GM21825 (cell line): ENCODE measurements at regions not wholly inside any gene's neighbourhood (a gene's known extent, or its start where the extent isn't known, plus 50 kb on each side); places are given as distances from the start of the nearest gene placed in this dataset.

ENCODE experiments used
- ATAC-seq: cut with Tn5 transposase; IDR thresholded peaks from one replicate; pipeline ENCODE4 v1.9.1; 2021; ENCODE audit warnings: mild to moderate bottlenecking, moderate library complexity; ENCODE audit not compliant: unreplicated experiment

DNA sequence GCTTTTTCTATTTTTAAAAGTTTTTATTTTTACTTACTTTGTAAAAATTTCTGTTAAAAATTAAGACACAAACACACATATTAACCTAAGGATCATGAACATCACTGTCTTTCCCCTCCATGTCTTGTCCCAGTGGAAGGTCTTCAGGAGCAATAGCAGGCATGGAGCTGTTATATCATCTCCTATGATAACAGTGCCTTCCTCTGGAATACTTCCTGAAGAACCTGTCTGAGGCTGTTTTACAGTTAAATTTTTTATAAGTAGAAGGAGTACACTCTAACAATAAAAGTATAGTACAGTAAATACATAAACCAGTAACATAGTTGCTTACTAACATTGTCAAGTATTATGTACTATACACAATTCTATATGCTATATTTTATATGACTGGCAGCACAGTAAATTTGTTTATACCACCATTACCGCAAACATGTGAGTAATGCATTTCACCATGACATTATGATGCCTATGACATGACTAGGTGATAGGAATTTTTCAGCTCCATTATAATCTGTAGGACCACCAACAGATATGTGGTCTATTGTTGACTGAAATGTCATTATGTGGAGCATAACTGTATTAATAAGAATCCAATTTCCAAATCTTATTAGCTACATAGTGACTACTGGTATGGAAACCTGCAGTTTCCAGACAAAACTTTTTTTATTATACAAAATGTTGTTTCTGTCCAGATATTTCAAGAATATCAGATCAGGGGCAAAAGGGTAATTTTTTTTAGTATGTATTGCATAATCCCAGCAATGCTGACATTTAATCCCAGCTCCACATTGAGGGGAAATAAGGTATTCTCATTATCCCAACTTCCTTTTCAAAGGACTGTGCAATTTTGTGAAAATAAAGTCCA is 337.2 kb upstream of the SLC39A10 start:
- ATAC-seq = no peak

DNA sequence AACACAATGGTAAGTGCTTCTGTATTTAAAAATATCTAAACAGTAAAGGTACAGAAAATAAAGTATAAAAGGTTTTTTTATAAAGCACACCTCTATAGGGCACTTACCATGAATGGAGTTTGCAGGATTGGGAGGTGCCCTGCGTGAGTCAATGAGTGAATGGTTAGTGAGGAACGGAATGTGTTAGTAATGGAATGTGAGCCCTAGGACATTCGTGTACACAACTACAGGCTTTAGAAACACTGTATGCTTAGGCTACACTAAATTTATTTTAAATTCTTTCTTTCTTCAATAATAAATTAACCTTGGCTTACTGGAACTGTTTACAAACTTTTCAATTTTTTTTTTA is 337.9 kb upstream of the SLC39A10 start:
- ATAC-seq = no peak

GRCh38 chr2:195318440-195319111 is 338.4 kb upstream of the SLC39A10 start:
- no peak for ATAC-seq

GRCh38 chr2:195317550-195317949 is 339.5 kb upstream of the SLC39A10 start:
- no peak for ATAC-seq

DNA sequence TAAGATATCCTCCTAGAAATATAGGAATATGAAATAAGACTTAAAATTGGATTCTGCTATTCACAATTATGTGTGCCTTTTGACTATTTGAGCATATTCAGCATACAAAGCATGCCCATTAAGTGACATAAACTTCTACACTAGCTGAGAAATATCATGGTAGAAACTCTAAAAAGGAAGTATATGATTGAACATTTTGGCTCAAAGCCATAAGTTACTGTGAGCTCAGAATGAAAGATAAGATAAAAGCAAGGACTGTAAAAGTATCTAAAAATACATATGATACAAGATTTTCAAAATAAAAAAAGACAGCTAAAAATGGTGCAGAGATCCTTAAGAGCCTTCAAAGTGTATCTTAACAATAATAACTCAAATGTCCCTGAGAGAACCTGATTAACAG is 340.5 kb upstream of the SLC39A10 start:
- no peak for ATAC-seq

DNA sequence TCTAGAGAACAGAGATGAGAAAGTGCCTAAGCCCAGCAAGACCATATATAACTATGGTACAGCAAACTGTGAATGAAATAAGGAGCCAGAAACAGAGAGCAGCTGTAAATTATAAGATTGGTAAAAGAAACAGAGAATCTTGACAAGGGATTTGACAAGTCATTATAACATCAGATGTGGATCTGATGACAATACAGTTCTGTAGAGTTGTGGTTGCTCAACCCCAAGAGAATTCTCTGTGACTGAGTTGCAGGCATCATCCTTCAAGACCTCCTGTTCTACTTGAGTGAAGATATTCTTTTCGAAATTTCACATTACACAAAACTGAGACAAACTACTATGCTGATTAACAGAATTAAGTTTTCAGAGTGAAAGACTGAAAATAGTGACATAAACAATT is 343.1 kb upstream of the SLC39A10 start:
- peak; percentile 80 for ATAC-seq

GRCh38 chr2:195312662-195313061 is 344.4 kb upstream of the SLC39A10 start:
- no peak for ATAC-seq

GRCh38 chr2:195308163-195308562 is 348.9 kb upstream of the SLC39A10 start:
- no peak for ATAC-seq

DNA sequence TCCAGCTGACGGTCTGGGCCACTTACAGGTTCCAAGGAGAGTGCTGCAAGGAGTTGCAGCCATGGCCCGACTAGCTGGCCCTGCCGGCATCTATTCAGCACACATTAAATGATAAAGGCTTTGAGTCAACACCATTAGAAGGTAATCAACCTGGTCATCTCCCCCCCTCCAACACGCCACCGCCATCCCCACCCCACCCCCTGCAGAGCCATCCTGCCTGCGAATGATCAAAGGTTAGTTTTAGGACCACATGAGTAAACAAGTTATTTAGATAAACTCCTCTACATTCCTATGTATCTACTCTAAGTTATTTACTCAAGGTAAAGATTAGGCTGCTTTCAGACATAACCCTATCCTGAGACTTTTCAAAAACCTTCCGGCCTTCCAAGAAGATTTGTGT is 349.3 kb upstream of the SLC39A10 start:
- ATAC-seq = no peak

DNA sequence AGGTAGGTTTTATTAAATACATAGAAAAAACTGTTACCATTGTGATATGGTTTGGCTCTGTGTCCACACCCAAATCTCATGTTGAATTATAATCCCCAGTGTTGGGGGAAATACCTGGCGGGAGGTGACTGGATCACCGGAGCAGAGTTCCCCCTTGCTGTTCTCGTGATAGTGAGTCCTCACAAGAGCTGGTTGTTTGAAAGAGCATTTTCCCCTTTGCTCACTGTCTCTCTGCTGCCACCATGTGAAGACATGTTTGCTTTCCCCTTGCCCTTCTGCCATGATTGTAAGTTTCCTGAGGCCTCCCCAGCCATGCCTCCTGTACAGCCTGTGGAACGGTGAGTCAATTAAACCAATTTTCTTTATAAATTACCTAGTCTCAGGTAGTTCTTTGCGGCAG is 352.7 kb upstream of the SLC39A10 start:
- no peak for ATAC-seq

DNA sequence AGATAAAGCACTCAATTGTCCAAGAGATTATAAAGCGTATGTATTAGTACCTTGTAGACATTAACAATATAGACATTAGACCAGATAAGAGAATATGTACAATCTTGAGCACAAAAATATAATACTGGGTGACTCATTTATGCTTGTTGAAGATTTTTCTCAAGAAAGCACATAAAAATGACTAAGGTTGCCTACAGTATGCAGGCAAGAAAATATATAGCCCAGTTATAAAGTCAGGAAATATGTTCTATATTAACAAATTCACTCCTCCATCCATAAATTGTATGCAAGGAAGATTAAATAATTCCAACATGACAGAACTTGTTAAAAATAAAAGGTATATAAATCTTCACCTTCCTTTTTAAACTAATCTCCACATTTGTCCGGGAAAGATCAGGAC is 356.4 kb upstream of the SLC39A10 start:
- ATAC-seq = no peak

DNA sequence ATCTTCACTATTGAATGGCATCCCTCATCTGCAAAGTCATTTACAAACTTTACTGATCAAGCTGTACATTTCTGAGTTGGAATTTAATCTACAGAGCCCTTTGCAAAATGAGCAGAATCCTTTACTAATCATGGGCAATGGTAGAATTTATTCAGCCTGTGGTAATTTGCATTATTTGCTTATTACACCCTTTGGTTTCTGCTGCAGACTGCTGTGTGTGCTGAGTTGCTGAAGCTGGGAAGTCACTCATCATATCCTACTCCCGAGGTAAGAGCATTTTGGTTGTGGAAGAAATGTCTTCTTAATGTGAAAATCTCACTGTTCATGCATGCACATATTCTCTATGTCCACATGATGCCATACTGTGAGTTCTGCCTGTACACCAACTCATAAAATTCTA is 357.4 kb upstream of the SLC39A10 start:
- ATAC-seq = no peak

- no peak for ATAC-seq
Observed at GRCh38 chr2:195296490-195296889, 360.5 kb upstream of the SLC39A10 start.

GRCh38 chr2:195289081-195289480 is 367.9 kb upstream of the SLC39A10 start:
- ATAC-seq = no peak

DNA sequence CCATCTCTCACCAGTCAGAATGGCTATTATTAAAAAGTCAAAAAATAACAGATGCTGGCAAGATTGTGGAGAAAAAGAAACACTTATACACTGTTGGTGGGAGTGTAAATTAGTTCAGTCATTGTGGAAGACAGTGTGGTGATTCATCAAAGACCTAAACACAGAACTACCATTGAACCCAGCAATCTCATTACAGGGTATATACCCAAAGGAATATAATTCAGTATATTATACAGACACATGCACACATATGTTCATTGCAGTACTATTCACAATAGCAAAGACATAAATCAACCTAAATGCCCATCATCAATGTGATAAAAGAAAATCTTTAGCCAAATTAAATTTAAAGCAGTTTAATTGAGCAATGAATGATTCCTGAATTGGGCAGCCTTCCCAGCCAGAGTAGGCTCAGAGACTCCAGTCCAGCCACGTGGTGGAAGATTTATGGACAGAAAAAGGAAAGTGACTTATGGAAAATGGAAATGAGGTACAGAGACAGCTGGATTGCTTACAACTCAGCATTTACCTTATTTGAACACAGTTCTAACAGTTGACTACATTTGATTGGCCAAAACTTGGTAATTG is 377.1 kb upstream of the SLC39A10 start:
- no peak for ATAC-seq

DNA sequence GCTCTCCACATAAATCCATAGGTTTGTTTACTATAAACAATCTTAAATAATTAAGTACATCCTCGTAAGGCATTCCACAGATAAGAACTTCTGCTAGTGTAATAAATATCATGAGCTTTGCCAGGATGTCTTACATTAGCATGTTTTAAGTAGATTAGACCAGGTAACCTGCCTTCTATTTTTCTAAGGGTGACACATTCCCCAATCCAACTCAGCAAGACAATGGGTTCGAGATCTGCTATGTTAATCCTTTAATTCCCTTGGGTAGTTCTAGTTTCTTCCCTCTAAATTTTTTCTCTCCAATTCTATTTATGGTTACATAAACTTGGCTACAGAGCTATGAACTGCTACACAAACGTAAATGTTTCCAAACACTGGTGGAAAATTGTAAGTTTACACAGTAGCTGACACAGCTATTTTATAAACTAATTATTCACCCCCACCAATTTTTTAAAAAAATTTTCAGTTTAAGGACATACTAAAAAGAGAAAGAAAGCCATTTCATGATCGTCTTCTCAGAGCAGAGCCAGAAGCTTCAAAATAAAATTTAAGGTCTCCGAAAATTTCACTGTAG is 386.5 kb upstream of the SLC39A10 start:
- ATAC-seq = no peak

DNA sequence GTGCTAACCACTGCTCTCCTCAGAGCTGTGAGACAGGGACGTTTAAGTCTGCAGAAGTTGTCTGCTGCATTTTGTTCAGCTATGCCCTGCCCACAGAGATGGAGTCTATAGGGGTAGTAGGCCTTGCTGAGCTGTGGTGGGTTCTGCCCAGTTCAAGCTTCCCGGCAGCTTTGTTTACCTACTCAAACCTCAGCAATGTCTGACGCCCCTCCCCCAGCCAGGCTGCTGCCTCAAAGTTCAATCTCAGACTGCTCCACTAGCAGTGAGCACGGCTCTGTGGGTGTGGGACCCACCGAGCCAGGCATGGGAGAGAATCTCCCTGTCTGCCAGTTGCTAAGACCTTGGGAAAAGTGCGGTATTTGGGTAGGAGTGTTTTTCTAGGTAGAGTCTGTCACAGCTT is 387.8 kb upstream of the SLC39A10 start:
- no peak for ATAC-seq

DNA sequence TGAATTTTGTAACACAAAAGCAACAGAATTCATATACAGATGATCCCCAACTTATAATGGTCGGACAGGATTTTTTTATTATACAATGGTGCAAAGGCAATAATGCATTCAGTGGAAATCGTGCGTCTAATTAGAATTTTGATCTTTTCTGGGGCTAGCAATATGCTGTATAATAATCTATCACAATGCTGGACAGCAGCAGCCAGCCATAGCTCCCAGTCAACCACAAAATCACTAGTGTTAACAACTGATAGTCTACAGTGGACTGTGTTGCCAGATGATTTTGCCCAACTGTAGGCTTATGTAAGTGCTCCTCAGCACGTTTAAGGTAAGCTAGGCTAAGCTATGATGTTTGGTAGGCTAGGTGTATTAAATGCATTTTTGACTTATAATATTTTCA is 399.0 kb upstream of the SLC39A10 start:
- no peak for ATAC-seq

- no peak for ATAC-seq
Observed at GRCh38 chr2:195252018-195252417, 405.0 kb upstream of the SLC39A10 start.

- ATAC-seq = no peak
Observed at GRCh38 chr2:195251214-195251613, 405.8 kb upstream of the SLC39A10 start.

GRCh38 chr2:195238826-195239225 is 418.2 kb upstream of the SLC39A10 start:
- ATAC-seq = no peak

- no peak for ATAC-seq
Observed at GRCh38 chr2:195238379-195238778, 418.6 kb upstream of the SLC39A10 start.
